Endothelial cell of umbilical vein (primary cell): ENCODE measurements at regions not wholly inside any gene's neighbourhood (a gene's known extent, or its start where the extent isn't known, plus 50 kb on each side); places are given as distances from the start of the nearest gene placed in this dataset.

Experiments used
- BruUV-seq: library from RNA; stranded (reverse); fragments of 400-500 nt; replicated peaks from 2 replicates; lab custom pipeline; 2021; lab: Mats Ljungman, UMichigan
- CTCF ChIA-PET: fragments of 300-600, 350-600 bp; sonication (Branson Sonifier 250); formaldehyde crosslinking; loops from one replicate; lab custom pipeline; 2021; ENCODE audit warnings: antibody characterized with exemption, inconsistent platforms; lab: Charles Lee
- POLR2A ChIA-PET: fragments of 300-600, 350-600 bp; sonication (Branson Sonifier 250); formaldehyde crosslinking; loops from one replicate; lab custom pipeline; 2021; ENCODE audit warnings: antibody characterized with exemption, inconsistent platforms; lab: Charles Lee
- DNase-seq: peaks from one replicate; pipeline ENCODE4 v3.0.0-alpha.2; 2011; ENCODE audit warnings: low read depth, low spot score
- FAIRE-seq: peaks from 2 replicates; lab custom pipeline; 2011; peaks lifted over from hg19 to GRCh38; lab: Jason Lieb, UNC
- H2AFZ ChIP-seq: 2 replicates; pipeline ENCODE4 v1.6.0; 2012; ENCODE audit warnings: low read depth, low read length, control low read depth, inconsistent platforms
- H3K27ac ChIP-seq: 2 replicates; pipeline ENCODE4 v1.5.1; 2011; ENCODE audit warnings: low read depth, mild to moderate bottlenecking, control low read depth, low read length, moderate library complexity; ENCODE audit not compliant: insufficient read depth
- H3K27me3 ChIP-seq, 2 experiments: 2 replicates each; pipeline versions ENCODE4 v1.6.0 to v1.6.1; 2011; ENCODE audit warnings: low read length in 2 of 2, mixed read lengths in 1 of 2; ENCODE audit not compliant: control insufficient read depth in 2 of 2, insufficient read depth in 2 of 2
- H3K36me3 ChIP-seq, 2 experiments: 2 replicates in 1 of 2; 3 replicates in 1 of 2; pipeline ENCODE4 v1.5.1; 2011; ENCODE audit warnings: low read length in 2 of 2, mild to moderate bottlenecking in 1 of 2, moderate library complexity in 1 of 2; ENCODE audit not compliant: control insufficient read depth in 2 of 2, insufficient read depth in 2 of 2; ENCODE audit errors: extremely low read depth in 1 of 2
- H3K4me1 ChIP-seq: 3 replicates; pipeline ENCODE4 v1.5.1; 2011; ENCODE audit warnings: mild to moderate bottlenecking, low read length; ENCODE audit not compliant: control insufficient read depth, insufficient read depth; ENCODE audit errors: extremely low read depth
- H3K4me2 ChIP-seq: 2 replicates; pipeline ENCODE4 v1.6.1; 2011; ENCODE audit warnings: low read length, control low read depth, mixed read lengths; ENCODE audit not compliant: insufficient read depth
- H3K4me3 ChIP-seq, 3 experiments: fragments of 200-600 bp in 1 of 3; sonication (generic), shearing (Covaris generic) in 1 of 3; replicated peaks in 1 of 3; 2 replicates each; pipeline ENCODE4 v1.5.1; 2011 to 2016; ENCODE audit warnings: control low read depth in 3 of 3, low read length in 3 of 3, mild to moderate bottlenecking in 2 of 3, inconsistent platforms in 1 of 3, low read depth in 1 of 3, moderate library complexity in 1 of 3; ENCODE audit not compliant: insufficient read depth in 1 of 3
- H3K79me2 ChIP-seq: 2 replicates; pipeline ENCODE4 v1.6.0; 2012; ENCODE audit warnings: low read length, inconsistent platforms; ENCODE audit not compliant: control insufficient read depth, insufficient read depth
- H3K9ac ChIP-seq: replicated peaks from 2 replicates; pipeline ENCODE3; 2011; ENCODE audit warnings: low read length, control low read depth; ENCODE audit not compliant: insufficient read depth; ENCODE audit errors: extremely low read depth
- H3K9me1 ChIP-seq: replicated peaks from 3 replicates; pipeline ENCODE4 v1.6.0; 2011; ENCODE audit warnings: mild to moderate bottlenecking, low read length; ENCODE audit not compliant: control insufficient read depth, insufficient read depth; ENCODE audit errors: extremely low read depth
- H3K9me3 ChIP-seq: replicated peaks from 2 replicates; pipeline ENCODE4 v1.5.1; 2012; ENCODE audit warnings: low read length, inconsistent platforms; ENCODE audit not compliant: control insufficient read depth, insufficient read depth
- H4K20me1 ChIP-seq: replicated peaks from 2 replicates; pipeline ENCODE3; 2011; ENCODE audit warnings: mild to moderate bottlenecking, low read length; ENCODE audit not compliant: control insufficient read depth, insufficient read depth; ENCODE audit errors: extremely low read depth
- EZH2 ChIP-seq: IDR thresholded peaks from 2 replicates; pipeline ENCODE4 v1.6.1; 2012; ENCODE audit warnings: borderline replicate concordance, low read depth, mild to moderate bottlenecking, moderate library complexity, low read length, inconsistent platforms; ENCODE audit not compliant: severe bottlenecking
- FOS ChIP-seq: IDR thresholded peaks from 2 replicates; pipeline ENCODE4 v1.6.1; 2011; ENCODE audit warnings: mild to moderate bottlenecking, low read length, moderate library complexity, borderline replicate concordance; ENCODE audit not compliant: insufficient read depth
- GATA2 ChIP-seq: IDR thresholded peaks from 2 replicates; pipeline ENCODE4 v1.7.0; 2011; ENCODE audit warnings: low read depth, mild to moderate bottlenecking, moderate library complexity, mixed read lengths, low read length; ENCODE audit not compliant: insufficient read length, insufficient read depth
- JUN ChIP-seq: IDR thresholded peaks from 2 replicates; pipeline ENCODE4 v1.6.1; 2011; ENCODE audit warnings: borderline replicate concordance, low read depth; ENCODE audit not compliant: insufficient read length, insufficient read depth
- MYC ChIP-seq: IDR thresholded peaks from one replicate; pipeline ENCODE4 v1.6.1; 2011; ENCODE audit warnings: mild to moderate bottlenecking, low read depth, low read length
- POLR2A ChIP-seq: IDR thresholded peaks from 2 replicates; pipeline ENCODE4 v1.6.1; 2012; ENCODE audit warnings: low read depth, mild to moderate bottlenecking, control low read depth, low read length
- POLR2AphosphoS5 ChIP-seq: IDR thresholded peaks from 2 replicates; pipeline ENCODE4 v1.6.1; 2012; ENCODE audit warnings: low read depth, mild to moderate bottlenecking, control low read depth, low read length, moderate library complexity; ENCODE audit not compliant: insufficient read depth
- dilution Hi-C: fragments of 300-500 bp; cut with MboI; formaldehyde crosslinking; loops from one replicate; pipeline ENCODE4 v1.15.0; 2019; ENCODE audit warnings: low sequenced_read_pairs; ENCODE audit not compliant: extremely low pct_ligation_motif_present
- intact Hi-C: fragments of 100-400 bp; cut with micrococcal nuclease; formaldehyde crosslinking; loops from one replicate; pipeline ENCODE4 v1.10.0; 2022
- TF ChIP-seq, protein P1 (sequence below): IDR thresholded peaks from 2 replicates; pipeline ENCODE4 v1.6.1; 2011; ENCODE audit not compliant: insufficient read depth, insufficient read length
- TF ChIP-seq, protein P2 (sequence below), 2 donors: IDR thresholded peaks; 1 replicate in 1 of 2; 2 replicates in 1 of 2; pipeline ENCODE4 v1.5.1; 2011; ENCODE audit warnings: low read length in 2 of 2, mild to moderate bottlenecking in 2 of 2, moderate library complexity in 2 of 2, control low read depth in 1 of 2, inconsistent platforms in 1 of 2, low read depth in 1 of 2; ENCODE audit not compliant: insufficient read depth in 1 of 2; ENCODE audit errors: extremely low read depth in 1 of 2

DNA sequence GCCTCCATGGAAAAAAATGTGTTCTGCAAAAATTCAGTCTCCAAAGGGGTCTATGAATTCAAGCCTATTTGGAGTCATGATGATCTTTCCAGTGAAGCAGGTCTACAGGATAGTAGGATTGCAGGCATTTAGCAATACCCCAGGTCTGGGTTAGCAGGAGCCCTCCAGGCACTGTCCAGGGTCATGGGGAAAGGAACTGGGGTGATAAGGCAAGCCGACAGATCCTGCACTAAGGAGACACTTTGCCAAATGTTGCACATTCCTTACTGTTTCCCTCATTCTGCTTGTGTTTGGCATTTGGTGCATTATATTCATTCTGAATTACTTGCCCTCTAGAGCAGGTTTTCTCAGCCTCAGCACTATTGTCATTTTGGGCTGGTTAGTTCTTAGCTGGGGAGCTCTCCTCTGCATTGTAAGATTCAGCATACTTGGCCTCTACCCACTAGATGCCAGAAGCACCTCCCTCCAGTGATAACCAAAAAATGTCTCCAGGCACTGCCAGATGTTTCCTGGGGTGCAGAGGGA is 333.3 kb upstream of the PLXNA2 start:
- no peaks in the 10 kb centered on the region for H3K27me3 ChIP-seq
- no peaks in the 10 kb centered on the region for H3K4me1 ChIP-seq
- no peaks in the 10 kb centered on the region for H3K9me3 ChIP-seq
- no peaks in the 10 kb centered on the region for H4K20me1 ChIP-seq
- CTCF ChIA-PET, result no interaction called here
- FAIRE-seq (no peak), DNase-seq (no peak)
- dilution Hi-C loops (no loop called here), intact Hi-C loops (no loop called here)
- no peak overlapping the region for H3K4me2 ChIP-seq
- POLR2A ChIA-PET, result no interaction called here
- BruUV-seq, result no TSS peak
- no peak overlapping the region for H2AFZ ChIP-seq
- H3K27ac ChIP-seq, result no peak overlapping the region
- no peaks in the 10 kb centered on the region for H3K36me3 ChIP-seq
- H3K79me2 ChIP-seq, result no peaks in the 10 kb centered on the region
- H3K4me3 ChIP-seq, result no peak overlapping the region
- no peak overlapping the region for H3K9ac ChIP-seq
- TF ChIP-seq POLR2AphosphoS5, result no peak
- TF ChIP-seq, protein P1, sequence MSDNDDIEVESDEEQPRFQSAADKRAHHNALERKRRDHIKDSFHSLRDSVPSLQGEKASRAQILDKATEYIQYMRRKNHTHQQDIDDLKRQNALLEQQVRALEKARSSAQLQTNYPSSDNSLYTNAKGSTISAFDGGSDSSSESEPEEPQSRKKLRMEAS, result no peak
- TF ChIP-seq, protein P2, sequence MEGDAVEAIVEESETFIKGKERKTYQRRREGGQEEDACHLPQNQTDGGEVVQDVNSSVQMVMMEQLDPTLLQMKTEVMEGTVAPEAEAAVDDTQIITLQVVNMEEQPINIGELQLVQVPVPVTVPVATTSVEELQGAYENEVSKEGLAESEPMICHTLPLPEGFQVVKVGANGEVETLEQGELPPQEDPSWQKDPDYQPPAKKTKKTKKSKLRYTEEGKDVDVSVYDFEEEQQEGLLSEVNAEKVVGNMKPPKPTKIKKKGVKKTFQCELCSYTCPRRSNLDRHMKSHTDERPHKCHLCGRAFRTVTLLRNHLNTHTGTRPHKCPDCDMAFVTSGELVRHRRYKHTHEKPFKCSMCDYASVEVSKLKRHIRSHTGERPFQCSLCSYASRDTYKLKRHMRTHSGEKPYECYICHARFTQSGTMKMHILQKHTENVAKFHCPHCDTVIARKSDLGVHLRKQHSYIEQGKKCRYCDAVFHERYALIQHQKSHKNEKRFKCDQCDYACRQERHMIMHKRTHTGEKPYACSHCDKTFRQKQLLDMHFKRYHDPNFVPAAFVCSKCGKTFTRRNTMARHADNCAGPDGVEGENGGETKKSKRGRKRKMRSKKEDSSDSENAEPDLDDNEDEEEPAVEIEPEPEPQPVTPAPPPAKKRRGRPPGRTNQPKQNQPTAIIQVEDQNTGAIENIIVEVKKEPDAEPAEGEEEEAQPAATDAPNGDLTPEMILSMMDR (IDR thresholded peaks at IDR 0.05; ENCODE audit: extremely low read depth in 1 of 2, insufficient read depth in 1 of 2, low read depth in 1 of 2, low read length in 2 of 2), result no peak
- TF ChIP-seq JUN, result no peak
- TF ChIP-seq GATA2, result no peak
- no peak for TF ChIP-seq FOS
- TF ChIP-seq EZH2, result no peak
- TF ChIP-seq MYC, result no peak
- no peak for TF ChIP-seq POLR2A
- no peaks in the 10 kb centered on the region for H3K9me1 ChIP-seq
